NB4 (cell line): ENCODE measurements at regions not wholly inside any gene's neighbourhood (a gene's known extent, or its start where the extent isn't known, plus 50 kb on each side); places are given as distances from the start of the nearest gene placed in this dataset.

Source experiments
- CTCF ChIP-seq: IDR thresholded peaks from one replicate; pipeline ENCODE4 v1.5.1; 2012; ENCODE audit warnings: low read depth, low read length
- MAX ChIP-seq: IDR thresholded peaks from 2 replicates; pipeline ENCODE4 v1.6.1; 2011; ENCODE audit warnings: low read depth, low read length
- MYC ChIP-seq: IDR thresholded peaks from 2 replicates; pipeline ENCODE4 v1.6.1; 2011; ENCODE audit warnings: low read depth, low read length
- POLR2A ChIP-seq: IDR thresholded peaks from 2 replicates; pipeline ENCODE4 v1.6.1; 2011; ENCODE audit warnings: mild to moderate bottlenecking; ENCODE audit not compliant: insufficient read length; ENCODE audit errors: extremely low read depth

GRCh38 chrX:7641141-7641540 is 201.8 kb upstream of the VCX start:
- TF ChIP-seq POLR2A, result no peak
- TF ChIP-seq MAX, result no peak
- TF ChIP-seq CTCF, result no peak
- TF ChIP-seq MYC, result no peak
